Stimulated activated CD4-positive, alpha-beta T cell treated with anti-CD3 and anti-CD28 coated beads, Interleukin-4, amount 100 ng/mL, for 48 hours (primary cell): ENCODE measurements at regions not wholly inside any gene's neighbourhood (a gene's known extent, or its start where the extent isn't known, plus 50 kb on each side); places are given as distances from the start of the nearest gene placed in this dataset.

Experiments
- DNase-seq, 2 donors: peaks; one replicate each; pipeline ENCODE4 v3.0.0-alpha.2; 2020; ENCODE audit warnings: low read depth in 2 of 2

DNA sequence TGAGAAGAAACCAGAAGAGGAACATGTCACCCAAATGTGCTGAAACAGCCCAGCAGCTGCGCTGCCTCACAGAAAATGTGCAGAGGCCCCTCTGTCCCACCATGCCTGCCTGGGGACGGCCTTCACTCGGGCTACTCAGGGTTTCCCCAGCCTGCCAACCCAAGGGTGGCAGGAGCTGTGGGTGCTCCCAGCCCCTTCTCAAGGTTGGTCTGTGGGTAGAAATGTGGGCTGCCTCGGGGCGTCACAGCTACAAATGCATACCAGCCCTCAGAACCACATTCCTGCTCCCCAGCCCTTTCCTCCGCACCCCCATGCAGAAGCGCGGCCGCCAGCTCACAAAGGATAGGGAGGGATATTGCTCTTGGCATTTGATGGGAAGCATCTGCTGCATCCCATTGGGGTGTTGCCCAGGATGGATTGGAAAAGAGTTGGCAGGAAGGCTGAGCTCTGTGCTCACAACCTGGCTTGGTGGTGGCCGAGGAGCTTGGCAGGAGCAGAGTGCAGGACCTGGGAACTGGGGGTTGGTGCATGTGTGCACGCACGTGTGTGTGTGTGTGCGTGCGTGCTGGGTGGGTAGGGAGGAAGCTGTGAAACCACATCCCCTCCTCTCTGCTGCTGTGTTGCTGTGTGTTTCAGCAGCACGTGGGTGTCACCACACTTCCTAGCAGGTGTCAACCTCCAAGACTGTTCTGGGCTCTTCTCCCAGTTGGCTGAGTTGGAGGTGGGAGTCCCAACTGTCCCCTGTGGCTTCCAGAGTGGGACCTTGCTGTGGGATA is 304.4 kb downstream of the SEC14L1 start:
- DNase-seq: peak in 1 of 2 donors; percentile 70

DNA sequence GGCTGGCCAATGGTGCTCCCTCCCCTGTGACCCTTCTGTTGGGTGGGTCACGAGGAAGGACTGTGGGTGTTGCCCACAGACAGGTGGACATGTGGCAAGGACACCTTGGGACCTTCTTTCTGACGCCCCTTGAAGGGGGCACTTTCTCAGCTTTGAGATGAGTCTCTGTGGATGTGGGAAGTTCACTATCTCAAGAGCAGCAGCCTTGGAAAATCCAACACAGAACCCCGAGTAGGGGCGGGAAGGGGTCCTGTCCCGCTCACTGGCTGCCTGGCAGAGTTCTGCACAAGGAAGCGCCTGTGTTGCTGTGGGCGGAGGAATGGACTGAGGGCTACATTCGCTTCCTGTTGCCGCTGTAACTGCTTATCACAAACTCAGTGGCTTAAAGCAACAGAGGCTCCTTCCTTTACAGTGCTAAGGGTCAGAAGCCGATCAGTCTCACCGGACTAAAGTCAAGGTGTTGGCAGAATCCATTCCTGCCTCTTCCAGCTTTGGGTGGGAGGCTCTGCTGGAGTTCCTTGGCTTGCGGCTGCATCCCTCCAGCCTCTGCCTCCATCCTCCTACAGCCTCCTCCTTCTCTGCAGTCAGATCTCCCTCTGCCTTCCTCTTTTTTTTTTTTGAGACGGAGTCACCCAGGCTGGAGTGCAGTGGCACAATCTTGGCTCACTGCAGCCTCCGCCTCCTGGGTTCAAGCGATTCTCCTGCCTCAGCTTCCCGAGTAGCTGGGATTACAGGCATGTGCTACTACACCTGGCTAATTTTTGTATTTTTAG is 305.2 kb downstream of the SEC14L1 start:
- no peak for DNase-seq

GRCh38 chr17:77446940-77447634 is 306.3 kb downstream of the SEC14L1 start:
- no peak for DNase-seq

DNA sequence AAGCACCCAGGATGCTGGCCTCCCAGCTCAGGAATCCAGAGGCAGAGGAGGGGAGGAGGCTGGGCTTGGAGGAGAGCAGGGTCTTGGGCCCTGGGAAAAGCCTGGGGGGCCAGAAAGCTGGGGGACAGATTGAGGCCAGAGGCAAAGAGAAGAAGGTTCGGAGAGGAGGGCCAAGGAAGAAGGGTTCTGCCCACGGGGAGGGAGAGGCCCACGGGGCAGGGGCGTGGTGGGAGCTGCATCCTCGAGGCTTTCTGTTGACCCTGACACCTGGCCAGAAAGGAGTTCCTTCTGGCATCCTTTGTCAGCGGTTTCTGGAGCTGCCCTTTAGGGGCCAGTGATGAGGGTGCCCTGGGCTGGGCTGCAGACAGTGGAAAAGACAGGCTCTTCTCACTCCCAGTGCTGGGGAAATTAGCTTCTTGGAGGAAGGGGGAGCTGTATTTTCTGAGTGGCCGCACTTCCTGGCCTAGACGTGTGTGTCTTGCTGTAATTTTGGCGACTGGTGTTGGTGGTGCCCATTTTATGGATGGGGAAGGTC is 308.7 kb downstream of the SEC14L1 start:
- DNase-seq: no peak

GRCh38 chr17:77449908-77450741 is 309.4 kb downstream of the SEC14L1 start:
- DNase-seq: peak; percentile 69 to 71

- DNase-seq: no peak
Measured at GRCh38 chr17:77450742-77451244, 310.0 kb downstream of the SEC14L1 start.

DNA sequence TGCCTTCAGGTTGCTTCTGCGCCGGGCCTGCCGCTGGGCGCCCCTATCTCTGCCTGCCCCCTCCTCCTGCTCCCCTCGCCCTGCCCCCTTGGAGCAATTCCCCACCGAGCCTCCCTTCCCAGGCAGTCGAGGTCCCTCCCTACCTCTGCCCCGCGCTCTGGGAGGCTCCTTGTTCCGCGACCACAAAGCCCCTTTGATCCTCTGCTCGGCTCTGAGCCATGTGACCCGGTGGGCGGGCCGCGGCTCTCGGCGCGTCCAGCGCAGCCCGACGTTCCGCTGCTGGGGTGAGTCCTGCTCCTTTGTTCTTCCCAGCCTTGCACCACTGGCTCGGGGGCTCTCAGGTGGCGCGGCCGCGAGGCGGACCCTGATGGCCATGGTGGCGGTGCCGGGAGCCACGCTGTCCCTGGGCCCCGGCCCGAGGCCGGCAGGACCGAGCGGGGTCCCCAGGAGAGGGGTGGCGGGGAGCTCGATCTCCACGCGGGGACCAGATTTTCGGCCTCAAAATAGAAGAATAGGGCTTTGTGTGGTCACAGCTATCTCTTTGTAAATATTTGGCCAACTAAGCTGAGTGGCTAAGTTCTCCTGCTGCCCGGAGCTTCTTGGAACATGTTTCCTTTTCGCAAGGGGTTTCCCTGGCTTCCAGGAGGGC is 310.6 kb downstream of the SEC14L1 start:
- peak in 1 of 2 donors; percentile 67 for DNase-seq

DNA sequence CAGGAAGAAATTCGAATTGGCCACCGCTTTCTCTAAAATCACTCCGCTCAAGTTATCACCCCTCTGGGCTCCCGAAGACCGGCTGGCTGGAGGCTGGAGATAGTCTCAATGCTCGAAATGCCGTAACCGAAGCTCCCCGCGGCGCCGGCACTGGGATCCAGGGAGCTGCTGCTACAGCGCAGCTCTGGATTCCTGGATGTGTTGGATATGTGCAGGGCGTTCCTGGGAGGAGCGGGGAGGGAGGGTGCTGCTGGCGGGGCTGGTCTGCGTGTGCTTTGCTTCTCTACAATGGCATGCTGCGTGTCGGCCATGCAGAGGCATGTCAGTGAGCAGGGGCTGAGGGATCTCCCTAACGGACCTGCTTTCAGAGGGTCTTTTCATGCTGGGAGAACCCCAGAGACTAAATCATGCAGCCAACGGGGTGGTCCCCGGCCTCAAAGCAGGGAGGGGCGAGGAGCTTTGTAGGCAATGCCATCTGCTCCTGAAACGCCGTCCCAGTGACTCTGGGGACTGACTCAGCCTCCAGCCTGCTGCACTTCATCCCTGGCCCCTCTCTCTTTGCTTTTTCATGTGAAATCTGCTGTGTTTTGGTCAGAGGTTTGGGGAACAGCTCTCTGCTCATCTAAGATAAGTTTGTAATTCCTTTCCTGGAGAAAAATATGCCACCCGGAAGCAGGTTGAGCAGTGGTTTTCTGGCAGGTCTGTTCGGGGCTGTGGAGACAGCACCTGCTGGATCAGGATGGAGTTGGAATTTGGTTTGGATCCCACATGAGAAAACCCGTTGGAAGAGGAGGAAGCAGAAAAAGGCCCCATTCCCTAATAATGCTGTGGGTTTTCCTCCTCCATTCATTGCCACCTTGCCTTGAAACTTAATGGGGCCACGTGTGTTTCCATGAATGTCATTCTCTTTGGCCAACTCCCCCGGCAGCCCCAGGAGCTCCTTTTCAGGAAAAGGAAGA is 311.4 kb downstream of the SEC14L1 start:
- no peak for DNase-seq

GRCh38 chr17:77453613-77454241 is 313.0 kb downstream of the SEC14L1 start:
- no peak for DNase-seq

GRCh38 chr17:77454242-77455095 is 313.7 kb downstream of the SEC14L1 start:
- DNase-seq: no peak

DNA sequence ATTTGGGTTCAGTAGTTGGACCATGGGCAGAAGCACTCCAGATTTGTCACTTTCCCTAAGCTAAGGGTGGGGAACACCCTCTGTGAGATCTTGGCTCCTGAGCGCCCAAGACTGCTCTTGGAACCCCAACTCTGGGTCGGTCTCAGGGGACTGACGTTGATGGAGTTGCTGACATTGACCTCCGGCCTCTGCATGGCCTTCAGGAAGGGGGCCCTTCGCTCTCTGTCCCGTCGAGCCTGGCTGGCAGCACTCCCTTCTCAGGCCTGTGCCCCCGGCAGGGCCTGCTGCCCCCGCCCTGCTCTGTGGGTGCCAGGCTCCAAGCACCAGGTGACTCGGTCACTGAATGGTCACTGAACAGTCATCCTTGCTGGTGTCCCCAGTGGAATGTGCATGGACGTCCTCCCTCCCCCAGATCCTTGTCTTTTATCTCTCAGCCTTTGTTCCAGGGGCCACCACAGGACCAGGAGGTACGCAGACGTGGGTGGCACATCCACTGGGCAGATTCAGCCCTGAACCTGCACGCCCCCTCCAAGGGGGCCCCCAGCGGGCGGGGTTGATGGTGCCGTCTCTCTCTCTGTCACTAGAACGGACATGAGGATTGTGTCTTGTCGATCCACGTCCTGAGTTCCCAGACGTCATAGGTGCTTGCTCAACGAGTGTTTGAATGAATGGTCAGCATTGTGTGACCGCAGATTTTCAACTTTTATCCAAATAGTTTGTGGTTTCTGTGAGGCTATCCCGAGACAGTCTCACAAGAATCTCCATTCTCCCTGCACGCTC is 314.5 kb downstream of the SEC14L1 start:
- no peak for DNase-seq

DNA sequence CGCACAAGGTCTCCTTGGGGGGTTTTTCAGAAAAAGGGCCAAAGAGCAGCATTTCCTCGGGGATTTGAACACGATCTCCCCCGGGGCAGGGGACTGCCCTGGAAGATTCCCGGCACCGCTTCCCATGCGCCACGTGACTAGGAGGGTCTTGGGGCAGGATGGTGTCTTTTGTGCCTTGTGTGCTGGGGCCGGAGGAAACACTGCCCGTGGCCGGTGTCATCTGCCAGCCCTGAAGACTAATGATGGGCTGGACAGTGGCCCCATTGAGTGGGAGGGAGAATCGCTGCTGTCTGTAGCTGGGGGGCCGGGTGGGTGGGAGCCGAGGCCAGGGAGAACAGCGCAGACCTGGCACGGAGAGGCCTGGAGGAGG is 315.1 kb downstream of the SEC14L1 start:
- DNase-seq: no peak

DNA sequence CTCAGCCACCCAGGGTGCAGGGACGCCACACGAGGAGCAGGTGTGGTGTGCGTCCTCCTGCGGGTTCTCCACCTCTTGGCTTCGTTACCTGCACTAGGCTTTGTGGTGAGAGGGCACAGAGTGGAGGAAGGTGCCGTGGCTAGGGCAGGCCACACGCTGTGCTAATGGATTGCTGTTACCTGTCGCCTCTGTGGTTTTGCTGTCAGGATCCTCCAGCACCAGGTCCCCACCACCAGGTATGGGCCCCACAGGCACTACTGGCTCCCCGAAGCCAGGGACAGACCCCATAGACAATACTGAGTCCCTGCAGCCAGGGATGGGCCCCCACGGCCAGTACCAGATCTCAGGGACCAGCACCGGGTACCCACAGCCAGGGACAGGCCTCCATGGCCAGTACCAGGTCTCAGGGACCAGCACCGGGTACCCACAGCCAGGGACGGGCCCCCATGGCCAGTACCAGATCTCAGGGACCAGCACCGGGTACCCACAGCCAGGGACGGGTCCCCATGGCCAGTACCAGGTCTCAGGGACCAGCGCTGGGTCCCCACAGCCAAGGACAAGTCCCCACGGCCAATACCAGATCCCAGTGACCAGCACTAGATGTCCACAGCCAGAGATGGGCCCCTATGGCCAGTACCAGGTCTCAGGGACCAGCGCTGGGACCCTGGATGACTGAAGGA is 315.6 kb downstream of the SEC14L1 start:
- DNase-seq: no peak

GRCh38 chr17:77456951-77457548 is 316.3 kb downstream of the SEC14L1 start:
- no peak for DNase-seq

GRCh38 chr17:77457572-77458201 is 316.9 kb downstream of the SEC14L1 start:
- DNase-seq: no peak
